ENCODE measurements at regions not wholly inside any gene's neighbourhood (a gene's known extent, or its start where the extent isn't known, plus 50 kb on each side); places are given as distances from the start of the nearest gene placed in this dataset.
A peak's percentile ranks its signal among the peaks of the same experiment; 100 is the strongest.

- DNase-seq = no peak
Measured at GRCh38 chr10:33396938-33397337, 62.5 kb upstream of the NRP1 start.

GRCh38 chr10:33396279-33396678 lies 61.8 kb upstream of the NRP1 start:
- DNase-seq = no peak

- peak; percentile 15 for DNase-seq
Measured at GRCh38 chr10:33395201-33395600, 60.7 kb upstream of the NRP1 start.

GRCh38 chr10:33392706-33393105 lies 58.2 kb upstream of the NRP1 start:
- no peak for DNase-seq

GRCh38 chr10:33391611-33392465 lies 57.4 kb upstream of the NRP1 start:
- no peak for DNase-seq

GRCh38 chr10:33390046-33390445 lies 55.6 kb upstream of the NRP1 start:
- DNase-seq = no peak

- no peak for DNase-seq
Measured at GRCh38 chr10:33388785-33389184, 54.3 kb upstream of the NRP1 start.

- no peak for DNase-seq
Measured at GRCh38 chr10:33388382-33388781, 53.9 kb upstream of the NRP1 start.

- no peak for DNase-seq
Measured at GRCh38 chr10:33387720-33388119, 53.3 kb upstream of the NRP1 start.

- DNase-seq = no peak
Measured at GRCh38 chr10:33386926-33387325, 52.5 kb upstream of the NRP1 start.

GRCh38 chr10:33385686-33386085 lies 51.2 kb upstream of the NRP1 start:
- DNase-seq = no peak

- DNase-seq = no peak
Measured at GRCh38 chr10:33385015-33385414, 50.5 kb upstream of the NRP1 start.
